WTC11 (cell line): ENCODE measurements at regions not wholly inside any gene's neighbourhood (a gene's known extent, or its start where the extent isn't known, plus 50 kb on each side); places are given as distances from the start of the nearest gene placed in this dataset.

Experiments
- ATAC-seq: fragments of 200-7000 bp; cut with Tn5 transposase; 2 replicates; pipeline ENCODE4 v1.10.0; 2021; ENCODE audit warnings: mild to moderate bottlenecking, moderate library complexity
- CTCF ChIA-PET: fragments of 300-600 bp; sonication (Branson Sonifier 250); formaldehyde crosslinking; loops from one replicate; lab custom pipeline; 2021; ENCODE audit warnings: antibody characterized with exemption; lab: Charles Lee
- POLR2A ChIA-PET: fragments of 350-600 bp; sonication (Branson Sonifier 250); formaldehyde crosslinking; loops from one replicate; lab custom pipeline; 2021; ENCODE audit warnings: antibody characterized with exemption; lab: Charles Lee
- DNase-seq: peaks from one replicate; pipeline ENCODE4 v3.0.0; 2021; ENCODE audit warnings: low spot score
- H3K27ac Mint-ChIP-seq: 2 replicates; pipeline ENCODE4 v1.8.0; 2021; ENCODE audit warnings: mixed read lengths
- H3K27me3 Mint-ChIP-seq: 2 replicates; pipeline ENCODE4 v1.8.0; 2021; ENCODE audit warnings: low read depth, mild to moderate bottlenecking, moderate library complexity, mixed read lengths
- H3K36me3 Mint-ChIP-seq: 2 replicates; pipeline ENCODE4 v1.8.0; 2021; ENCODE audit warnings: mixed read lengths
- H3K4me1 Mint-ChIP-seq: 2 replicates; pipeline ENCODE4 v1.8.0; 2022; ENCODE audit warnings: mixed read lengths
- H3K4me3 Mint-ChIP-seq: 2 replicates; pipeline ENCODE4 v1.8.0; 2021; ENCODE audit warnings: mild to moderate bottlenecking, moderate library complexity, mixed read lengths
- H3K9me3 Mint-ChIP-seq: 2 replicates; pipeline ENCODE4 v1.8.0; 2021; ENCODE audit warnings: mixed read lengths
- FOXK1 ChIP-seq: sonication (generic); formaldehyde crosslinking; IDR thresholded peaks from 2 replicates; pipeline ENCODE4 v1.8.0; 2022; ENCODE audit warnings: mild to moderate bottlenecking, moderate library complexity, missing genetic modification reagents
- PREB ChIP-seq: sonication (generic); formaldehyde crosslinking; IDR thresholded peaks from 2 replicates; pipeline ENCODE4 v1.8.1; 2022; ENCODE audit warnings: mild to moderate bottlenecking, missing genetic modification reagents, moderate library complexity, borderline replicate concordance
- PRRX2 ChIP-seq: fragments of 250-450 bp; sonication (Bioruptor Pico); IDR thresholded peaks from 2 replicates; pipeline ENCODE4 v1.8.0; 2021; ENCODE audit warnings: mild to moderate bottlenecking
- USF1 ChIP-seq: sonication (generic); formaldehyde crosslinking; IDR thresholded peaks from 2 replicates; pipeline ENCODE4 v1.8.0; 2022; ENCODE audit warnings: mild to moderate bottlenecking, missing genetic modification reagents

GRCh38 chr18:59087391-59087790 is 52.3 kb upstream of the SEC11C start:
- no peak for TF ChIP-seq USF1 (CRISPR knock-in tag)
- no peak for TF ChIP-seq PRRX2
- no peak for TF ChIP-seq PREB
- no peak for TF ChIP-seq FOXK1 (CRISPR knock-in tag)
- ChIA-PET POLR2A (no interaction called here), CTCF (interaction anchor here (2.0 kb wide), 2 partner anchors 133 to 319 kb away, joined by 5 to 7 read pairs; partner anchors contain the start of gene GRP)
- ATAC-seq: no peak
- H3K4me1 Mint-ChIP-seq: peaks cover 8% of the 10 kb centered on the region
- no peak for DNase-seq
- peaks cover 13% of the 10 kb centered on the region for H3K9me3 Mint-ChIP-seq
- H3K4me3 Mint-ChIP-seq: no peak overlapping the region
- no peaks in the 10 kb centered on the region for H3K36me3 Mint-ChIP-seq
- H3K27me3 Mint-ChIP-seq: peaks cover 4% of the 10 kb centered on the region
- H3K27ac Mint-ChIP-seq: no peak overlapping the region
